ENCODE measurements at regions not wholly inside any gene's neighbourhood (a gene's known extent, or its start where the extent isn't known, plus 50 kb on each side); places are given as distances from the start of the nearest gene placed in this dataset.

- H3K4me3 ChIP-seq (ENCODE audit: low read length) = no peak overlapping the region
- no peak for DNase-seq (ENCODE audit: low read depth, low spot score)
These were observed 145.0 kb downstream of the CCDC34 start for GRCh38 chr11:27217948-27218420.

- no peak for DNase-seq (ENCODE audit: low read depth, low spot score)
- no peak overlapping the region for H3K4me3 ChIP-seq (ENCODE audit: low read length)
These were observed 145.5 kb downstream of the CCDC34 start for GRCh38 chr11:27217496-27217895.

- no peak overlapping the region for H3K4me3 ChIP-seq (ENCODE audit: low read length)
- DNase-seq (ENCODE audit: low read depth, low spot score) = no peak
These were observed 146.5 kb downstream of the CCDC34 start for GRCh38 chr11:27216270-27217149.

GRCh38 chr11:27215471-27216269 is 147.3 kb downstream of the CCDC34 start:
- no peak overlapping the region for H3K4me3 ChIP-seq (ENCODE audit: low read length)
- DNase-seq (ENCODE audit: low read depth, low spot score) = no peak

- no peak for DNase-seq (ENCODE audit: low read depth, low spot score)
- no peak overlapping the region for H3K4me3 ChIP-seq (ENCODE audit: low read length)
These were observed 148.3 kb downstream of the CCDC34 start for GRCh38 chr11:27214713-27215112.

- DNase-seq (ENCODE audit: low read depth, low spot score) = no peak
- H3K4me3 ChIP-seq (ENCODE audit: low read length) = no peak overlapping the region
These were observed 149.8 kb downstream of the CCDC34 start for GRCh38 chr11:27213232-27213660.

GRCh38 chr11:27212248-27212780 is 150.7 kb downstream of the CCDC34 start:
- no peak for DNase-seq (ENCODE audit: low read depth, low spot score)
- H3K4me3 ChIP-seq (ENCODE audit: low read length) = no peak overlapping the region

- no peak overlapping the region for H3K4me3 ChIP-seq (ENCODE audit: low read length)
- DNase-seq (ENCODE audit: low read depth, low spot score) = peak; percentile 19
These were observed 151.5 kb downstream of the CCDC34 start for GRCh38 chr11:27211370-27212127.

- DNase-seq (ENCODE audit: low read depth, low spot score) = no peak
These were observed 152.5 kb downstream of the CCDC34 start for GRCh38 chr11:27210531-27210930.

GRCh38 chr11:27209562-27210005 is 153.4 kb downstream of the CCDC34 start:
- DNase-seq (ENCODE audit: low read depth, low spot score) = no peak
- H3K4me3 ChIP-seq (ENCODE audit: low read length) = no peak overlapping the region

More at GRCh38 chr11:27210531-27210930, 152.5 kb downstream of the CCDC34 start:
- H3K4me3 ChIP-seq (ENCODE audit: low read length) = no peak overlapping the region

- no peak overlapping the region for H3K4me3 ChIP-seq (ENCODE audit: low read length)
- no peak for DNase-seq (ENCODE audit: low read depth, low spot score)
These were observed 154.2 kb downstream of the CCDC34 start for GRCh38 chr11:27208846-27209245.

GRCh38 chr11:27207025-27207650 is 155.9 kb downstream of the CCDC34 start:
- no peak for DNase-seq (ENCODE audit: low read depth, low spot score)

GRCh38 chr11:27205779-27206570 is 157.0 kb downstream of the CCDC34 start:
- no peak overlapping the region for H3K4me3 ChIP-seq (ENCODE audit: low read length)
- DNase-seq (ENCODE audit: low read depth, low spot score) = no peak

More at GRCh38 chr11:27207025-27207650, 155.9 kb downstream of the CCDC34 start:
- no peak overlapping the region for H3K4me3 ChIP-seq (ENCODE audit: low read length)

- DNase-seq (ENCODE audit: low read depth, low spot score) = no peak
- H3K4me3 ChIP-seq (ENCODE audit: low read length) = no peak overlapping the region
These were observed 157.8 kb downstream of the CCDC34 start for GRCh38 chr11:27205250-27205649.

- no peak overlapping the region for H3K4me3 ChIP-seq (ENCODE audit: low read length)
These were observed 158.5 kb downstream of the CCDC34 start for GRCh38 chr11:27204529-27204928.

GRCh38 chr11:27203077-27203647 is 159.9 kb downstream of the CCDC34 start:
- DNase-seq (ENCODE audit: low read depth, low spot score) = no peak

More at GRCh38 chr11:27204529-27204928, 158.5 kb downstream of the CCDC34 start:
- peak; percentile 38 for DNase-seq (ENCODE audit: low read depth, low spot score)

More at GRCh38 chr11:27203077-27203647, 159.9 kb downstream of the CCDC34 start:
- H3K4me3 ChIP-seq (ENCODE audit: low read length) = no peak overlapping the region
